Right lobe of liver (tissue), 4 donors: ENCODE measurements at regions not wholly inside any gene's neighbourhood (a gene's known extent, or its start where the extent isn't known, plus 50 kb on each side); places are given as distances from the start of the nearest gene placed in this dataset.

Experiments
- CTCF ChIP-seq, 4 donors: fragments of 200-600 bp in 3 of 4; fragments of 450-650 bp in 1 of 4; IDR thresholded peaks; one replicate each; pipeline versions ENCODE4 v1.5.1 to v1.8.0; 2016 to 2022; ENCODE audit warnings: antibody characterized with exemption in 4 of 4, mild to moderate bottlenecking in 2 of 4
- POLR2A ChIP-seq: fragments of 450-650 bp; IDR thresholded peaks from one replicate; pipeline ENCODE4 v1.6.1; 2017; ENCODE audit warnings: antibody characterized with exemption, mild to moderate bottlenecking
- donor health status: DM: no; HTN: no; CAD: no.
- donor health status: DM: no; HTN: no; CAD: no.
- donor health status: DM: no; HTN: yes; CAD: no.

GRCh38 chr7:149377386-149377785 lies 83.5 kb downstream of the ZNF777 start:
- TF ChIP-seq CTCF (IDR thresholded peaks at IDR 0.05) (no peak), POLR2A (no peak)
